HUDEP-2 (cell line): ENCODE measurements at regions not wholly inside any gene's neighbourhood (a gene's known extent, or its start where the extent isn't known, plus 50 kb on each side); places are given as distances from the start of the nearest gene placed in this dataset.
"Not testable (repeated sequence)": the region's sequence is repeated elsewhere in the genome, so short reads cannot be mapped to it uniquely, and the experiment has no call there.

Experiments
- DNase-seq, 76 experiments: peaks; one replicate each; lab custom pipeline; 2025; ENCODE audit not compliant: unreplicated experiment in 76 of 76; lab: John Stamatoyannopoulos, UW

DNA sequence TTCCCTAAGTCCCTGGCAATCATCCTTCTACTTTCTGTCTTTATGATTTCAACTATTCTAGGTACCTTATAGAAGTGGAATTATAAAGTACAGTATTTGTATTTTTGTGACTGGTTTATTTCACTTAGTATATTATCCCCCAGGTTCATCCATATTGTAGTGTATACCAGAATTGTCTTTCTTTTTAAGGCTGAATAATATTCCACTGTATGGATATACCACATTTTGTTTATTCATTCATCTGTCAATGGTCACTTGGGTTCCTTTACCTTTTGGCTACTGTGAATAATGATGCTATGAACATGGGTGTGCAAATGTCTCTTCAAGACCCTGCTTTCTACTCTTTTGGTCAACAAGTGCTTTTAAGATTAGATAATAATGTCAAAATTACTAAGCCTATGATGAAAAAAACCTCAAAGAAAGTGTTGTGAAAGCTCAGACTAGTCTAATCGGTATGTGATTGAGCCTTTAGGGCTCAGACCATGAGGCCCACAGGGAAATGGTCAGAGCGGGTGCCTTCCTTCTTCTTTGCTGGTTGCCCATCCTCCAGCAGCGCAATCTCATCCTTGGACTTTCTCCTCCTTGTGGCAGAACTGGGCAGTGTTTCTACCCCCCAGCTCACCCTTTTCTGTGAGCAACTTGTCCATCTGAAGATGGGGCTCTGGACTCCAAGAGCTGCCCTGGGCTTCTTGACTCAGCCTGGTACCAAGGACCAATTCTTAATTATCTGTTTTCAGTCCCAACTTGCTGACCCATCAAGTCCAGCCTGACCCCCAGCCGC lies 105.4 kb downstream of the TTC8 start:
- peak in 1 of 76 experiments; percentile 3 for DNase-seq

DNA sequence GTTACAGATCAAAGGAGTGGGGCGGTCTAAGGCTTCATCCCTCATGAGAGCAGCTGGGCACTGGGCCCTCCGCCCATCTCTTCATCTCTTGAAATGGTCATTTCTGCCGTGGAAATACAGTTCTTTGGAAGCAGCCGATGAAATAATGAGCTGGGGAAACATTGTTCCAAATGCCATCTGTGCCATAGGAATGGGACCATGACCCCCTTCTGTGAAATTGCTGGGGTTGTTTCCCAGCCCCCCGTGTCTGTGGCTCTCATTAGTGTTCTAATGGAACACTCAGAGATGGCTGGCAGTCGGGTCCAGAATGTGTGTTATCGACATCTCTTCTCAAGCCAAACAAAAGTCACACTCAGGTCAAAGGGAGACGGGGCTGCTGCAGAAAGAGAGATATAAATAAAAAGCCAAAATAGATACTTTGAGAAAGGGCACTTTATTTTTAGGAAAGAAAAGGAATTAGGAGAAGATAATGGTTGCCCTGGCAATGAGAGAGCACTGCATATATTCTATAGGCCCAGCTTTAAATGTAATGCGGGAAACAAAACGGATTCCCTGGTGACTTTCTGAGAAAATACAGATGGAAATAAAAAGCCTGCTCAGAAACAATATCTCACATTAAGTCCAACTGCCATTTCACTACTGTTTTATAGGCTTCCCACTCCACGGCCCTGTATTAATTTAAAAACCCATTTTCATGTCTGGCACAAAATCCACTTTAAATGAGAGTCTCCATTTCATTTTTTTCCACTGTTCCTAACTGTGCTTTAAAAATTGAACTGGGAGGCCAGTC lies 107.1 kb downstream of the TTC8 start:
- DNase-seq = no peak

DNA sequence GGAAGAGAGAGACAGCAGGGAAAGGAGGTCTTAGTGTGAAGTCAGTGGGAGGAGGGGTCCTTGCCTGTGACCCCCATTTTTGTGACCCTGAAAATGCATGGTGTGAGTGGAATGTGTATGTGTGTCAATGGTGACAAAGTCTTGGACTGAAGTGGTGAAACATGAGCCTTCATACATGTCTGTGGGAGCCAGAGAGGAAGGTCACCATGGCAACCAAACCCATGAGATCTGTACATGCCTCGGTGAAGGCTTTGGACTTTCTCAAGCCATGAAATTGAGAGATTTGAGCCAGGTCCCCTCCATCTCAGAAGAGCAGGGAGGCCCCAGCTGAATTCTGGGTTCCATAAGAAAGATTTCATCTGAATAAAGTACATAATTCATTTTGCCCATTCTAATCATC lies 108.7 kb downstream of the TTC8 start:
- no peak for DNase-seq

DNA sequence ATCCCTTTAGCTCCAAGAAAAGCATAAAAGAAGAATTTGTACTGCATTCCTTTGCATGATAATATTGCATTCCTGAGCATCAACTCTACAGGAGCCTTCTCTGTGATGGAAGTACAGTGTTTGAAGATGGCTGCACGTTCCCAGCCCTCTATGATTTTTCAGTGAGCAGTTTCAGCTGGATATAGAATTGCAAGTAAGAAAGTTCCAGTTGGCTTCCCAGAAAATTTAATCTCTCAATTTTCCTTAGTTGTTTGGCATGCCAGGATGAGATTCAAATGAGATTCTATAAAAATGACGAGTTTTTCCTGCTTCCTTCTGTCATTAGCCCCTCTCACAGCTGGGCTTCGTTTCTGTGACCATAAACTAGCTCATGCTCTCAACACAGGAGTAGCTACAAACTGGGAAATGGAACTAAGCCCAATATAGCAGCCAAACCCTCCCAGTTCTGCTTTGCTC lies 109.9 kb downstream of the TTC8 start:
- no peak for DNase-seq

DNA sequence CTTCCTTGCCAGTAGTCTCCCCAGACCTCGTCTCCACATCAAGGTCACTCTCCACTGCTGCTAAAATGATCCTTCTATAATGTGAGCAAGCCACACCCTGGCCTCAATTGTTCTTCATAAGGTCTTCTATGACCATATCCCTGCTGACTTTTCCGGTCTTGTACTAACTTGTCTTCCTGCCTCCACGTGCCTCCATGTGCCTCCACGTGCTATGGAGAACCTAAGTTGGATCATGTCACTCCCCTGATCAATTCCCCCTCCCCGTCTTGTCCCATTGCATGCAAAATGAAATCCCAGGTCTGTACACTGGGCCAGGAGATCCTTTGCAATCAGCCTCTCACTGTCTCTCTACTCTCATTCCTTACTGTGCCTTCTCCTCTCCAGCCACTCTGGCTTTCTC lies 110.6 kb downstream of the TTC8 start:
- DNase-seq = no peak

DNA sequence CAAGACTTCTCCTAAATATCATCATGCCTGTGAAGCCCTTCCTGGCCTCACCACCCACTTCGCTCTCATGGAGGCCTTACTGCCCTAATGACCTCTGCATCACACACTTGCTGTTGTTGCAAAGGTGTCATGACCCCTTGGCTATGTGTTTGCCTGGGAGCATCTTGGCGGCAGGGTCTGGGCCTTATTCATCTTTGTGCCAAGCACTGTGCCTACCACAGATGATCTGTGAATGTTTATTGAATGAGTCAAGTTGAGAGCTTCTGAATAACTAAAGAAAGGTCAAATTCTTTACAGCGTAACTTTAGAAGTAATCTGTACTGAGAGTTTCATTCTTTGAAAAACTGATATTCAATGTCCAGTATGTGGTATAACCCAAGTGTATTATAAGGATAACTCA lies 113.3 kb downstream of the TTC8 start:
- DNase-seq = no peak

DNA sequence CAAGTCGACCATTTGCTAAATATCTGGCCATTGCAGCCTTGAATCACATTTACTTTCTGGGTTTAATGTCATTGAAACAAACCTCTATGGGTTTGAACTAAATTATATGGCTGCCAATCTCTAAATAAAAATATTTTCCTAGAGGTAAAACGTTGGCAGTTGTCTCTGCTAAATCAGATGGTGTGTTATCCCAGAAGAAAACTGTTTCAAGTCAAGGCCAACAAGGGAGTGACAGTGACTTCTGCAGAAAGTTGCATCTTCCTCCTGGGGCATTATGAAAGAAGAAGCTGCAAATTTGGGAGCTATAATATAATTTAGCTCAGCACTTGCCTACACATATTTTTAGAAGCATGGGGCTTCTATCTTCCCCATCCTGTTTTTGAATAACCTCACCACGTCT lies 116.2 kb downstream of the TTC8 start:
- DNase-seq = no peak

DNA sequence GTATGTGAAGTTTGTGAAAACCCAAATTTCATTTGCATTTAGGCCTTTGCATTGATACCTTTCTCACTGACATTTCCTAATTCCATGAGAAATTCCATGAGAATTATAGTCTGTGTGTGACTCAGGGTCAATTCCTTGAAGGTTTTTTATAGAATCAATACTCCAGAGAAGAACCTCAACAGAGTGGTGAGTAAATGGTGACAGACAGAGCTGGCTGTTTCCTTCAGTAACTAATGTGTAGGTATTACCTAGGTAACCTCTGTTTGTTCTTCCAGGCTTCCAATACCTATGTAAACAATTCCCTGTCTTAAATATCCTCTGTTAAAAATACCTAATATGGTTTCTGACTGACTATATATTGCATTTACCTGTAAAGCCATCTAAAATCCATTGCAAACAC lies 117.0 kb downstream of the TTC8 start:
- DNase-seq = no peak

DNA sequence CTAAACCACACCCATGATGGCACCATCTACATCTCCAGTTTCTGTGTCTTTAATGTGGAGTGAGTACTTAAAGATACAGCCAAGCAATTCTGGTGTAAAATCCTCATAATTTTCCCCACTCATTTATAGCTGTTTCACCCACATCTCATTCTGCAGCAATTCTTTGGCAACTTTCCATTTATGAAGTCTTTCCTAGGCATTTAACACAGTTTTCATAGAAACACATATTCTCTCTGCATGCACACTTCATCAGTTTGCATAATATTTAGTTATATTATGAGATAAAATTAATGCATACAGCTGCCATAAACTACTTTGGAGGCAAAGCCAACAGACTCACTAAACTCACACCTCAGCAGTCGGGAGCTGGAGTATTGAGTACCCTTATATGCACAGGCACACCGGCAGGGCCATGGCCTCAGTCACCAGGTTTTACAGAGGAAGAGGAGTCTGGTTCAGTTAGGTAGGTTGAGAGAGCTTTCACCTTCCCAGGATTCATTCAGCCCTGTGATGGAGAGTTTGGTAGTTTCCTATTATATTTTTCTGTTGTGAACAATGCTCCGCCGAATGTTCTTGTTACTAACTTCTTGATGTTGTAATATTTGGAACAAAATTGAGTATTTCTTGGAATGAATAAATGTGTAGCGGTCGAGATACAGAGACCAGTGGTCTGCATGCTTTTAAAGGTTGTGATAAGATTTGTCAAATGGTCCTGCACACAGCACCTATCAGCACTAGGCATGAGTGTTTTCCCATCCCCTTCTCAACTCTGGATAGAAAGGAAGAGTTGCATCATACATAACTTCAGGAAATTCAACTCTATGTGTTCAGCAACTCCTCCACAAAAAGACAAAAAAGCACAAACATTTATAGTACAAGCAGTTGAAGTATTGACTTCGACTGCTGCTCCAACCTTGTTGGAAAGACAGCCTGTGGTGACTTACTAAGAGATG lies 123.5 kb downstream of the TTC8 start:
- DNase-seq = no peak

DNA sequence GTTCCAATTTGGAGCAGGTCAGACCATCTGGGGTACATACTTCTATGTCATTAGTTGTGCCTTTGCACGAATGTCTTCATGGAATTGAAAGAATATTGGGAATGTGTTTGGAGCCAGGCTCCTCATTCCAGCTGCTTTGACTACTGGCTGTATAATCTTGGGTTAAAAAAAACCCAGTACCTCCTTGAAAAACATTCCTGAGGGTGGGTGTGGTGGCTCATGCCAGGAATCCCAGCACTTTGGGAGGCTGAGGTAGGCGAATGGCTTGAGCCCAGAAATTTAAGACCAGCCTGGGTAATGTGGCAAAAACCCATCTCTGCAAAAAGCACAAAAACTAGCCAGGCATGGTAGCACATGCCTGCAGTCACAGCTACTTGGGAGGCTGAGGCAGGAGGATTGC lies 125.6 kb downstream of the TTC8 start:
- DNase-seq = no peak

DNA sequence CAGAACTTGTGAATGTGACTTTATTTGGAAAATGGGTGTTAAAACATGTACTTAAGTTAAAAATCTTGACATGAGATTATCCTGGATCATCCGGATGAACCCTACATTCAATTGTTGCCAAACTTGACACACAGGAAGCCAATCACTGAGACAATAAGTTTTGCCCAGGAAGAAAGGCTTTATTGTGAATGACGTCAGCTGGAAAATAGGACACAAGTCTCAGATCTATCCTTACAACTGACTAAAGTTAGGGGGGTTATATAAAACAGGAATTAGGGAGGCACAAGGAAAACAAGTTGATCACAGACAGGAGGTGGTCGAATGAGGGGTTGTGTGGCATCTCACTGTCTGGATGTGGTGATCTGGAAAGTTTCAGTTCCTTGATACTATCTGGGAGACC lies 126.9 kb downstream of the TTC8 start:
- no peak for DNase-seq

DNA sequence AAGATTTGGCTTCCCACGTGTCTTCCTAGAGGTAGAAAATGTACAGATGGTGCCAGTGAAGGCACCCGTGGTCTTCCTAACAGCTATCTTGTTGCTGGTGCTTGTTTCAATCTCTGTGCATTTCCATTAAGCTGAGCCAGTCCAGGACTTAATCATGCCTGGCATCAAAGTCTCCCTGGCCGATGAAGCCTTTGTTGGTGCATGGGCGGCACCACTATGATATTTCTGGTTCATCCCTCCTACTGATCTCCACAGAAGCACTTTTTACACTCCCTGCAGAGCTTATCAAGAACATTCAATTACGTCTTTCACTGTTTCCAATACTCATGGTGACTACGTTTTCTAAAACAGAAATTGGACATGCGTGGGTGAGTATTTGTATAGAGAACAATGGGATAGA lies 128.4 kb downstream of the TTC8 start:
- no peak for DNase-seq

DNA sequence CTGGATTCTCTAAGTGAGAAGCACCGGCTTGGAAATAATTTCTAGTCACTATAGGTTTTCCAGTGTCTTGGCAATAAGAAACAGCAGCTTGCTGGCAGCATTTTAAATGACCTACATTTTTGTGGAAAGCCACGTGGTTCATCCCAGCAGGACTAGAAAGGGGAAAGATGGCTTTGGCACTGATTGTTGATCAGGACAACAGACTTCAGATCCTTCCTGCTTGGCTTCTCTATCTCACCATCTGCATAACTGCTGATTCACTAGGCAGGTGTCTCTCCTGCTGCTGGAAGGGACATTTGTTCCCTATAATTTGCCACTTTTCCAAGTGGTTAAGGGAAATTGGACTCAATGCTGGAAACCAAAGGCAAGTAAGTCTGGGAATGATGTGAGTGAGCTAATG lies 131.0 kb downstream of the TTC8 start:
- DNase-seq = no peak

DNA sequence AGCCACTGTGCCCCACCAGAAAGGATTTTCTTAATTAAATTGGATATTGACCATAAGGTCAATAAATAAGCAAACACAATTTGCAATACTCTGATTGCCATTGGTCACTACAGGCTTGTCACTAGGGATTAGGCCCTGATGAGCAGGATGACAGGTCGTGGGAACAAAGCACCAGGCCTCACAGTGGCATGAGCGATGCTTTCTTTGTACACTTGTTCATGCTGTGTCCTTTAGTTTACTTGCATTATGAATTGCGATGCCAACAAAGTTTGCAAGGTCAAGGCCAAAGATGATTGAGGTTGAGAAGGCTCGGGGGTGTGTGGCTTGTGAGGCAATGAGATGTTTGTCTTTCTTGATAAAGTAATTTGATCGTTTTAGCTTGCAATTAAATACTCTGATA lies 136.0 kb downstream of the TTC8 start:
- no peak for DNase-seq

DNA sequence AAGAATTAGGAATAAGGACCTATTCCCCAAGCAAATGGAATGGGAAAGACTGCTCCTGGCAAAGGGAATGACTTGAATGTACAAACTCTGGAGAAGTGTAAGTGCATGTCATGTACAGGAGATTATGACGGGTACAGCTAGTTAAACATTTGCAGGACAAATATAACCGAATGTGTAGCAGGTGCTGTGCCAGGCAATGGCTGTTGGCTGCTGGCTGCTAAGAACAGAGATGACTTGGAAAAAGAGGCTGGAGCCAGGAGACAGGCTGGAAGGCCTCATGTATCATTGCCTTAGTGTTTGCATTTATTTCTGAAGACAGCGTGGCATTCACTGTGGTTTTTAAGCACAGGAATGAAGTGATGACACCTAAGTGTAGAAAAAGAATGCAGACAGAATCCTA lies 136.8 kb downstream of the TTC8 start:
- no peak for DNase-seq

DNA sequence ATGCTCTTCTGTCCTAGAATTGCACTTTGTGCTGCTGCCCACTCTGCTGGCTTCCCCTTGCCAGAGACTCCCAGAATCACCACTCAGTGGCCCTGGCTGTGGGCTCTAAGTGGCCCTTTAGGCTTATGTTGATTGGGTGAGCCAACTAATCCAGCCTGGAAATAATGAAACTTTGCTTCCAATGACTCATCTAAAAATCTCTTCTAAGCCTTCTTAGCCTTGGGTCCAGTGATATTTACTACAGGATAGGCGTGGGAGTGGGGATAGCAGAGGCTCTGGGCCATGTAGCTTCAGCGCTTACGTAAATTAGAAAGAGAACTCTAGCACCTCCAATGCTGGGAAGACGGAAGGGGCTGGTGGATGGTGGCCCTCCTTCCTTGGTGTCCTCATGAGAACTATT lies 137.9 kb downstream of the TTC8 start:
- DNase-seq = no peak

DNA sequence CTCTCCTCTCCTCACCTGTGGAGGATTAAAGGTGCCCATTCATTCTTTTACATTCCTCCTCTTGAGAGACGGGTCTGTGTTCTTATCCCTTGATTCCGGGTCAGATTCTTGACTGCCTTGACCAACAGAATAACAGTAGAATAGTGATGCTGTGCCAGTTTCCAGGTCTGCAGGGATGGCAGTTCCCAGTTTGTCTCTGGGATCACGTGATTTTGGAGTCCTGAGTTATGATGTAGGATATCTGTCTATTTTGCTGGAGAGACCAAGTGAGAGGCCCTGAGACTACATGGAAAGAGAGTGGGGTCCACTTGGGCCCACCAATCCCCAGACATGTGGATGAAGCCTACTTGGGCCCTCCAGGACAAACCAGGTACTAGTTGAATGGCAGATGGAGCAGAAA lies 142.8 kb downstream of the TTC8 start:
- DNase-seq = no peak

DNA sequence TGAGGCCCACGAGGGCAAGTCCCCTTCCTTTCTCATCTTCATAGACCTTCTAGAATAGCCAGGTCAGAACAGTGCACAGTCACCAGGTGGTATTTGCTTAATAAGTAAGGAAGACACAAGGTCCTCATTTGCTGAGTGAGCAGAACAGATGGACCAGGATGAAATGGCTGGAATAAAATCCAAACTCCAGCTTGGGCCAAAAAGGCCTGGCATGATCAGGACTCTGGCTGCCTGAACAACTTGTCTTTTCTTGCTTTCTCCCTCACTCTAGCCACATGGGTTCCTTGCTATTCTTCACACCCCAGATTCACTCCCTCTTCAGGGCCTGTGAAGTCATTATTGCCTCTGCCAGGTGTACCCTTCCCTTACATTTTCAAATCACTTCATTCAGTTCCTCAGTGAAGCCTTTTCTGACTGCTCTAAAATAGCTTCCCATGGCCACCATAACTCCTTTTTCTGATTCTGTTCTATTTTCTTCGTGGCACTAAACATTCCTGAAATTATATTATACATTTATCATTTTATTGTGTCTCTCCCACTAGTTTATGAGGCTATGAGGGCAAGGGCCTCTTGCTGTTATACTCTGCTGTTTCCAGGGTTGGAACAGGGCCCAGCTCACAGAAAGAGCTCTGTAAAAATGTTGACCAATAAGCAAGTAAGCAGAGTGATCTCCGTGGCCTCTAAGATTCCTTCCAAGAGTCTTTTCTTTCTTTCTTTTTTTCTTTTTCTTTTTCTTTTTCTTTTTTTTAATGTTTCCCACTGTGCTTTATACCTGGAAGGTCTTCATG lies 150.8 kb downstream of the TTC8 start:
- DNase-seq = no peak

DNA sequence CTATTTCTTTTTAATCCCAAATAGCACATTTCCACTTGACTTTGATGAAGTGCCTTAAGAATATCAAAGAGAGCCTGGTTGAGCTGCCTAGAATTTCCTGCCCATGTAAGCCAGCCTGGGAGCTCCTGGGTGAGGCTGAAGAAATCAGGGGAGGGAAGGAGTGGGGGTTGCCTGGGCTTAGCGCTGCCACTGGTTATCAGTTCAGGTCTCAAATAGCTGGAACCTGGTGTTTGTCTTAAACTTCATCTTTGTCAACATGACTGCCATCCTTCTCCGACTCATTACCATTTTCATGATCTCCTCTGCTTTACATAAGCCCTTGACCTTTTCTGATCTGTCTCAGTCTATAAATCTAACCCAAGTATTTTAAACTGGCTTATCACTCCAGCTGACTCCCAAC lies 151.5 kb downstream of the TTC8 start:
- DNase-seq = no peak

DNA sequence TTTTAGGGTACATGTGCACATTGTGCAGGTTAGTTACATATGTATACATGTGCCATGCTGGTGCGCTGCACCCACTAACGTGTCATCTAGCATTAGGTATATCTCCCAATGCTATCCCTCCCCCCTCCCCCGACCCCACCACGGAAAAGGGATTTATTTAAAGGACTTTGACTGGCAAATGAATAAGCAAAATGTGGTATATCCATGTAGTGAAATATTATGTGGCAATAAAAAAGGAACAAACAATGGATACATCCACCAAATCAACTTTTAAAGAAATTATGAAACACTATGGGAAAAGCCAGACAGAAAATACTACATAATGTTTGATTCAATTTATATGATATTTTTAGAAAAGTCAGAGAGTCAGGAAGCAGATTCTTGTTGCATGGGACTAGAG lies 156.5 kb downstream of the TTC8 start:
- DNase-seq = not testable (repeated sequence)
